ENCODE measurements at regions not wholly inside any gene's neighbourhood (a gene's known extent, or its start where the extent isn't known, plus 50 kb on each side); places are given as distances from the start of the nearest gene placed in this dataset. TPM values are rescaled to one million over a fixed set of nuclear protein-coding genes. Genes with fewer than 3 reads are reported as not detected.

Small RNAs in the stretch of these regions (small RNA-seq; reads per million reads assigned to genes)
- not detected for gene RNU6-1087P

All from Karpas-422 (cell line).